ENCODE measurements at regions not wholly inside any gene's neighbourhood (a gene's known extent, or its start where the extent isn't known, plus 50 kb on each side); places are given as distances from the start of the nearest gene placed in this dataset.
"Not testable (repeated sequence)": the region's sequence is repeated elsewhere in the genome, so short reads cannot be mapped to it uniquely, and the experiment has no call there.

- DNase-seq (ENCODE audit: low read depth in 4 of 4, low spot score in 2 of 4), result no peak
Observed at GRCh38 chr9:107850653-107851052, 361.1 kb upstream of the KLF4 start.

DNA sequence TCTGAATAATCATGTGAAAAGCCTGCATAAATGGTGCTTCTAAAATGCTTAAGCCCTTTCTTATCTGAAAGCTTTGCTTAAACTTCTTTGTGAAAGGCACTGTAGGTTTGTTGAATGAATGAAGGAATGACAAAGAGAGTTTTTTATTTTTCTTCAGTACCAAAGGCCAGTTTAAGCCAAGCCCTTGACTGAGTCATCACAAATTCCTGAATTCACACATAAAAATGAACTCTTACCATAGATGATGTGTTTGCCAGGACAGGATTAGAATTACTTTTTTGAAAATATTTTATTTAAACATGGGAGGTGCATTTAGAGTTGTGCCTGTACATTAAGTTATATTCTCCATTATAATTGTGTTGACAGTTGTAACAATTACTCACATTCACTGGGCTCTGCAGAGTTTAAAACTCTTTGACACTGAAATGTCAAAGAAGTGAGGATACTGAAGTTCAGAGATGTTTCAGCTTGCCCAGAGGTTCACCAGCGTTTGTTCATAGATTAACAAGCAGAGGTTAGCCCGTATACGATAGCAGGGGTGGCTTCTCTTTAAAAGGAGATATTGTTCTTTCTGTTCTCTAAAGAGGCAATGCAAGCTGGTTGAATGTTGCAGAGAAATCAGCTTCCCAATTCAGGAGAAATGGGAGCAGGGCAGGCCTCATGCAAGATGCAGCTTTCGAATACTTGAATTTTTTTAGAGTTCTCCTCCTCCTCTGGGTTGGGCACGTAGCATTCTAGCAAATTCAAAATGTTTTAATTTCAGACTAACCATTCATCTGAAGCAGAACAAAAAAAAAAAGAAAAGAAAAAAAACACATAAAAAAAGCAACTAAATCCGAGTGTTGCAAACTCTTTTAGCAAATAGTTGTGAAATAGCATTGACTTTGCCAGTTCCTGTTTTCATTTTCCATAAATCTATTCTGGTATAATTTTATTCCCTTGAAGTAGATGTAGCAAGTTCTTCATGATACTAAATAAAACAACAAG, 358.7 kb upstream of the KLF4 start:
- no peak for DNase-seq (ENCODE audit: low read depth in 4 of 4, low spot score in 2 of 4)

DNA sequence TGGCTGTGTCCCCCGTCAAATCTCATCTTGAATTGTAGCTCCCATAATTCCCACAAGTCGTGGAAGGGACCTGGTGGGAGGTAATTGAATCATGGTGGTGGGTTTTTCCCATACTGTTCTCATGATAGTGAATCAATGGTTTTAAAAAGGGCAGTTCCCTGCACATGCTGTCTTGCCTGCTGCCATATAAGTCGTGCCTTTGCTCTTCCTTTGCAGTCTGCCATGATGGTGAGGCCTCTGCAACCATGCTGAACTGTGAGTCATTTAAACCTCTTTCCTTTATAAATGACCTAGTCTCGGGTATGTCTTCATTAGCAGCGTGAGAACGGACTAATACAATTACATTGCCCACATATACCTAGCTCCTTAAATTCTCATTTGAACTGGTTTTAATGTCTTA, 353.0 kb upstream of the KLF4 start:
- DNase-seq (ENCODE audit: low read depth in 4 of 4, low spot score in 2 of 4), result no peak

- no peak for DNase-seq (ENCODE audit: low read depth in 4 of 4, low spot score in 2 of 4)
Observed at GRCh38 chr9:107841076-107841475, 351.5 kb upstream of the KLF4 start.

GRCh38 chr9:107839371-107839770, 349.8 kb upstream of the KLF4 start:
- DNase-seq (ENCODE audit: low read depth in 4 of 4, low spot score in 2 of 4), result no peak

GRCh38 chr9:107838766-107839165, 349.2 kb upstream of the KLF4 start:
- DNase-seq (ENCODE audit: low read depth in 4 of 4, low spot score in 2 of 4), result no peak

DNA sequence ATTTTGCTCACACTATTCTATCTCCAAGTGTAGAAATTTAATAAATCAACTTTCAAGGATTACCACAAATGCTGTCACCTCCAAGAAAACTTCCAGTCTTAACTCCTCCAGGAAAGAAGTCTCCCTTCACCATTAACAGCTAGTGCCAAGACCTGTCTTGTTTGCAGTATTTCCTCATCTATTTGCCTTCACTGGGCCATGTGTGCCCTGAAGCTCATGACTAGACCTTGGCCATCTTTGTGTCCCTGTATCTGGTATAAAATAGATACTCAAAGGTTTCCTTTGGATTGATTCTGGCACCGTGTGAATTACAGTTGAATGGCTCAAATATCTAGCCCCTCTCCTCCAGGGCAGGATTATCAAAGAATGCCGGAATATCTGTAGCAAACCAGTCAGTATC, 346.7 kb upstream of the KLF4 start:
- DNase-seq (ENCODE audit: low read depth in 4 of 4, low spot score in 2 of 4), result no peak

- DNase-seq (ENCODE audit: low read depth in 4 of 4, low spot score in 2 of 4), result no peak
Observed at GRCh38 chr9:107833295-107833694, 343.7 kb upstream of the KLF4 start.

GRCh38 chr9:107832871-107833270, 343.3 kb upstream of the KLF4 start:
- no peak for DNase-seq (ENCODE audit: low read depth in 4 of 4, low spot score in 2 of 4)

GRCh38 chr9:107830479-107830878, 340.9 kb upstream of the KLF4 start:
- DNase-seq (ENCODE audit: low read depth in 4 of 4, low spot score in 2 of 4), result no peak

- no peak for DNase-seq (ENCODE audit: low read depth in 4 of 4, low spot score in 2 of 4)
Observed at GRCh38 chr9:107827884-107828283, 338.3 kb upstream of the KLF4 start.

GRCh38 chr9:107827304-107827703, 337.7 kb upstream of the KLF4 start:
- no peak for DNase-seq (ENCODE audit: low read depth in 4 of 4, low spot score in 2 of 4)

DNA sequence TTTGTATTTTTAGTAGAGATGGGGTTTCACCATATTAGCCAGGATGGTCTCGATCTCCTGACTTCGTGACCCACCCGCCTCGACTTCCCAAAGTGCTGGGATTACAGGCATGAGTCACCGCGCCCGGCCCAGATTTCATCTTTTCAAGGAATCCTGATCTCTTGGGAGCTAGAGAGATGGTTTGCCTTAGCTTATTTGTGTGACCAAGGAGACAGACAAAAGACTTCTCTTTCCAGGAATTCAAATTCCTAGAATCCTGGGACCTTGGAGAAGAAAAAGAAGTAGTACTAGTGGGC, 337.1 kb upstream of the KLF4 start:
- not testable (repeated sequence) for DNase-seq (ENCODE audit: low read depth in 4 of 4, low spot score in 2 of 4)

GRCh38 chr9:107824556-107824955, 335.0 kb upstream of the KLF4 start:
- DNase-seq (ENCODE audit: low read depth in 4 of 4, low spot score in 2 of 4), result no peak

GRCh38 chr9:107819772-107820565, 330.4 kb upstream of the KLF4 start:
- no peak for DNase-seq (ENCODE audit: low read depth in 4 of 4, low spot score in 2 of 4)

DNA sequence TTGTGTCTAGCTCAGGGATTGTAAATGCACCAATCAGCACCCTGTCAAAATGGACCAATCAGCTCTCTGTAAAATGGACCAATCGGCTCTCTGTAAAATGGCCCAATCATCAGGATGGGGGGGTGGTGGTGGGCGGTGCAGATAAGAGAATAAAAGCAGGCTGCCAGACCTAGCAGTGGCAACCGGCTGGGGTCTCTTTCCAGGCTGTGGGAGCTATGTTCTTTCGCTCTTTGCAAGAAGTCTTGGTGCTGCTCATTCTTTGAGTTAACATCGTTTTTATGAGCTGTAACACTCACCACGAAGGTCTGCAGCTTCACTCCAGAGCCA, 328.9 kb upstream of the KLF4 start:
- DNase-seq (ENCODE audit: low read depth in 4 of 4, low spot score in 2 of 4), result not testable (repeated sequence)

GRCh38 chr9:107817595-107818502, 328.3 kb upstream of the KLF4 start:
- DNase-seq (ENCODE audit: low read depth in 4 of 4, low spot score in 2 of 4), result not testable (repeated sequence)

DNA sequence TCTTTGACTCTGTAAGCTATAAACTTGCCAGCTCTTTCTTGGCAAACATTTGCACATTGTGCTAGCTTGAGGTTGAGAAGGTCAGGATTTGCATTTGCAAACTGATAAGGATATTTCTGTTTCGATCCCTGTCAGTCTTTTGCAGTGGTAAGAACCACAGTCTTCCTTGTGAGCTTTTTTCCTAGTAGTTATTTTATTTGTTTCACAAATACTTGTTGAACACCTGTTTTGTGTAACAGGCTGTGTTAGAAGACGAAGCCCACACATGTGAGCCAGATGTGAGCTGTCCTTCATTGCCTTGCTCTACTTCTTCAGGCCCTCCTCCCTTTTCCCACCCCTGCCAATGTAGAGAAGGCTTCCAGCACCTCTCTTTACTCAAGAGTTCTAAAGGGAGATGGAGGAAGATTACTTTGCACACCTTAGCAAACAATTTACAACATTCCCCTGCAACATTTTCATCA, 327.0 kb upstream of the KLF4 start:
- no peak for DNase-seq (ENCODE audit: low read depth in 4 of 4, low spot score in 2 of 4)

DNA sequence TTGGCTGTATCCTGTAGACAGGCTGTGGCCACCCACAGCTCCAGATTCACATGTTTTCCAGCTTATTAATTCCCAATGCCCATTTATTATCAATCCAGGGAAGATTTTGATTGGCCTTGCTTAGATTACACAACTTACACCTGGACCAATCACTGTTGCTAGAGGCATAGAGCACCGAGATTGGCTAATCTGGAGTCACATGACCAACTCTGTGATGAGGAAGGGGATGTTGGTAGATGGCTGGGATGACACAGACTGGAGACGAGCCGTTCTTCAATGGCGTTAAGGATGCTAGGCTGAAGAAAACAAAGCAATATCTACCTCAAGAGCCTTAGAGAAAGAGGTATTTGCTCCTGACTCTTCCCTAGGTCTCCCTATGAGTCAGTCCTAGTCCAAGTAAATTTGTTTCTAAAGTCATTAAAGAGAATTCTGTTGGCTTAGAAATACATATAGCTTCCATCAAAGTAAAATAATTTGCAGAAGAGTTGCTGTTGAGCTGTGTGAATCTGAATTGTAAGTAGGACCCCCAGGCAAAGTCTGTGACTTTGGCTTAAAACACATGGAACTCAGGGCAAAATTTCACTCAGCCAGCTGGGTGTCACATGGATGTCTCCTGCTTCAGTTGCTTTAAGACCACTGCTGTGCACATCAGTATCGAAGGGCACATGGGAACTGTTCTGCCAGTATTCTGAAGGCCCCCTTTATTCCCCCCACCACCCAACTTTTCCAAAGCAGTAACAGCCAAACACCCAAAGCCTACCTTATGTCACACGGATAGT, 326.4 kb upstream of the KLF4 start:
- DNase-seq (ENCODE audit: low read depth in 4 of 4, low spot score in 2 of 4), result no peak

DNA sequence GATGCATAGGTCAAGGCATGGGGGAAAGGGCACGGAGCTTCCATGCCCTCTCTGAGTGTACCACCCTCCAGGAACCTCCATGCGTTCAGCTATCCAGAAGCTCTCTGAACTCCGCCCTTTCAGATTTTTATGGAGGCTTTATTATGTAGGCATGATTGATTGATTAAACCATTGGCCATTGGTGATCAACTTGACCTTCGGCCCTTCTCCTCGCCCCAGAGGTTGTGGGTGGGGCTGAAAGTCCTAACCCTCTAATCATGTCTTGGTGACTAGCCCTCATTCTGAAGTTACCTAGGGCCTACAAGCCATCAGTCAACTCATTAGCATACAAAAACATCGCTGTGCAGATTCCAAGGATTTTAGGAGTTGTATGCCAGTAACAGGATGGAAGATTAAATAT, 323.7 kb upstream of the KLF4 start:
- no peak for DNase-seq (ENCODE audit: low read depth in 4 of 4, low spot score in 2 of 4)

All from left renal cortex interstitium (tissue), 4 donors.